GM19455 (cell line): ENCODE measurements at regions not wholly inside any gene's neighbourhood (a gene's known extent, or its start where the extent isn't known, plus 50 kb on each side); places are given as distances from the start of the nearest gene placed in this dataset.
"Not testable (repeated sequence)": the region's sequence is repeated elsewhere in the genome, so short reads cannot be mapped to it uniquely, and the experiment has no call there.

Source experiments
- ATAC-seq: cut with Tn5 transposase; IDR thresholded peaks from one replicate; pipeline ENCODE4 v1.9.1; 2021; ENCODE audit not compliant: unreplicated experiment

GRCh38 chr2:195471163-195471562 is 185.9 kb upstream of the SLC39A10 start:
- no peak for ATAC-seq

GRCh38 chr2:195470622-195471021 is 186.4 kb upstream of the SLC39A10 start:
- ATAC-seq: no peak

- ATAC-seq: peak; percentile 74
Observed at GRCh38 chr2:195468771-195469170, 188.3 kb upstream of the SLC39A10 start.

GRCh38 chr2:195466427-195466826 is 190.6 kb upstream of the SLC39A10 start:
- ATAC-seq: no peak

GRCh38 chr2:195461010-195461409 is 196.0 kb upstream of the SLC39A10 start:
- ATAC-seq: no peak

GRCh38 chr2:195458936-195459335 is 198.1 kb upstream of the SLC39A10 start:
- ATAC-seq: no peak

- ATAC-seq: no peak
Observed at GRCh38 chr2:195457873-195458272, 199.2 kb upstream of the SLC39A10 start.

GRCh38 chr2:195456771-195457170 is 200.3 kb upstream of the SLC39A10 start:
- ATAC-seq: no peak

GRCh38 chr2:195451160-195451559 is 205.9 kb upstream of the SLC39A10 start:
- ATAC-seq: no peak

- ATAC-seq: no peak
Observed at GRCh38 chr2:195450552-195451113, 206.4 kb upstream of the SLC39A10 start.

GRCh38 chr2:195447323-195447975 is 209.6 kb upstream of the SLC39A10 start:
- ATAC-seq: no peak

GRCh38 chr2:195445639-195446038 is 211.4 kb upstream of the SLC39A10 start:
- no peak for ATAC-seq

GRCh38 chr2:195443926-195444325 is 213.1 kb upstream of the SLC39A10 start:
- ATAC-seq: no peak

GRCh38 chr2:195442458-195443175 is 214.4 kb upstream of the SLC39A10 start:
- no peak for ATAC-seq

- ATAC-seq: no peak
Observed at GRCh38 chr2:195438692-195439091, 218.3 kb upstream of the SLC39A10 start.

GRCh38 chr2:195437521-195437920 is 219.5 kb upstream of the SLC39A10 start:
- no peak for ATAC-seq

GRCh38 chr2:195434346-195434745 is 222.7 kb upstream of the SLC39A10 start:
- ATAC-seq: no peak

GRCh38 chr2:195433729-195434128 is 223.3 kb upstream of the SLC39A10 start:
- not testable (repeated sequence) for ATAC-seq

GRCh38 chr2:195428673-195429072 is 228.4 kb upstream of the SLC39A10 start:
- no peak for ATAC-seq

- ATAC-seq: no peak
Observed at GRCh38 chr2:195425328-195425727, 231.7 kb upstream of the SLC39A10 start.

- ATAC-seq: no peak
Observed at GRCh38 chr2:195419033-195419432, 238.0 kb upstream of the SLC39A10 start.

GRCh38 chr2:195414537-195415100 is 242.4 kb upstream of the SLC39A10 start:
- no peak for ATAC-seq
